ENCODE measurements at regions not wholly inside any gene's neighbourhood (a gene's known extent, or its start where the extent isn't known, plus 50 kb on each side); places are given as distances from the start of the nearest gene placed in this dataset.

DNA sequence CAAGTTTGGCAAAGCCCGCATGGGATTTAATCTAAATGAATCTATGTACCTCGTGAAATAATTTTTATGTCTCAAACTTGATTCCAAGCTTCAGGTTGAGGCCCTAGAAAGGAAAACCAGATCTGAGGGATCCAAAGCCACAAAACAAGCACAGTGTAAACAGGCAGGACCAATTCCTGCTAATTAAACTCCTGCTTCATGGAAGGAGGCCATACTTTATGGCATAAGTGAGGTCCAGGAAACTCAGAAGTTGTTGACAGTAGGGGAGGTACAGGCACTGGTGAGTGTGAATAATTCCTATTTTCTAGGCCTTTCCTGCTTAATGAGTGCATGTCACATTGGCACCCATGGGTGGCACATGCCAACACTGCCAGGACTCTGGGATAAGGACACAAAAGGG, 648.6 kb upstream of the SGCD start:
- FAIRE-seq (no peak), DNase-seq (ENCODE audit: low read depth in 1 of 2, low spot score in 2 of 2) (no peak)
- H2BK5ac ChIP-seq (ENCODE audit: low read depth, low read length): no peak overlapping the region
- no peaks in the 10 kb centered on the region for H3K79me2 ChIP-seq (ENCODE audit: control insufficient read depth in 1 of 2, insufficient read depth in 2 of 2, low read length in 2 of 2)
- H3K23me2 ChIP-seq (ENCODE audit: low read depth, low read length): no peaks in the 10 kb centered on the region
- H4K91ac ChIP-seq (replicated peaks; ENCODE audit: insufficient read length, low read length): no peak overlapping the region
- H3K14ac ChIP-seq (ENCODE audit: insufficient read length): no peak overlapping the region
- H3K4ac ChIP-seq (replicated peaks; ENCODE audit: insufficient read length, low read depth, low read length): no peak overlapping the region
- no peak overlapping the region for H3K18ac ChIP-seq (ENCODE audit: extremely low read depth, low read length)
- no peak overlapping the region for H2AK5ac ChIP-seq (ENCODE audit: low read depth, low read length)
- no peak overlapping the region for H2BK120ac ChIP-seq (replicated peaks; ENCODE audit: low read depth, low read length)
- ChIA-PET POLR2A (ENCODE audit: partially characterized antibody) (no interaction called here), CTCF (ENCODE audit: partially characterized antibody) (interaction anchor here (1.0 kb wide), 1 partner anchor 17 kb away, joined by 10 read pairs; no protein-coding TSS in a partner anchor)
- no peaks in the 10 kb centered on the region for H3K79me1 ChIP-seq (ENCODE audit: low read depth, low read length)
- no peaks in the 10 kb centered on the region for H4K20me1 ChIP-seq (replicated peaks in 1 of 2; ENCODE audit: control insufficient read depth in 1 of 2, insufficient read depth in 2 of 2, low read length in 2 of 2)
- no peak overlapping the region for H2BK12ac ChIP-seq (ENCODE audit: low read depth, low read length)
- H3K27me3 ChIP-seq (replicated peaks in 1 of 4; ENCODE audit: control insufficient read depth in 3 of 4, extremely low read depth in 1 of 4, insufficient read depth in 3 of 4, low read length in 3 of 4): no peaks in the 10 kb centered on the region
- no peak overlapping the region for H3K4me3 ChIP-seq (ENCODE audit: extremely low read depth in 1 of 4, insufficient read depth in 2 of 4, low read depth in 3 of 4, low read length in 4 of 4)
- 85% methylated on average over 2 of the region's 2 CpGs; no CpG with 5 or more reads in 1 of the 2 experiments for WGBS, 2 experiments (ENCODE audit: extremely low coverage in 1 of 2, insufficient coverage in 1 of 2, insufficient read length in 1 of 2, insufficient replicate concordance in 2 of 2, low coverage in 1 of 2, low lambda C conversion rate in 2 of 2, missing lambda C conversion rate in 1 of 2)
- H3K9me3 ChIP-seq (ENCODE audit: insufficient read depth in 2 of 2, low read depth in 1 of 2, low read length in 1 of 2): no peaks in the 10 kb centered on the region
- H2AFZ ChIP-seq (ENCODE audit: low read length): no peak overlapping the region
- no peak overlapping the region for H4K8ac ChIP-seq (ENCODE audit: extremely low read depth, insufficient read depth, low read length)
- H3K36me3 ChIP-seq (ENCODE audit: control insufficient read depth in 2 of 4, insufficient read depth in 4 of 4, low read length in 3 of 4): no peaks in the 10 kb centered on the region
- no peak overlapping the region for H4K5ac ChIP-seq (ENCODE audit: insufficient read length, low read depth, low read length)
- H3K23ac ChIP-seq (ENCODE audit: insufficient read length): no peak overlapping the region
- H3K27ac ChIP-seq (ENCODE audit: low read depth, low read length): no peak overlapping the region
- no peak overlapping the region for H3K9ac ChIP-seq (replicated peaks in 1 of 4; ENCODE audit: extremely low read depth in 1 of 4, low read depth in 3 of 4, low read length in 3 of 4)
- TF ChIP-seq SP1 (IDR thresholded peaks at IDR 0.05; ENCODE audit: low read depth, low read length) (no peak), BRCA1 (IDR thresholded peaks at IDR 0.05; ENCODE audit: low read depth, low read length) (no peak), EP300 (IDR thresholded peaks at IDR 0.05; ENCODE audit: borderline replicate concordance in 1 of 2, low read depth in 2 of 2, low read length in 2 of 2) (no peak), TCF12 (IDR thresholded peaks at IDR 0.05; ENCODE audit: low read depth, low read length) (no peak), POU5F1 (IDR thresholded peaks at IDR 0.05; ENCODE audit: low read depth, low read length) (no peak), MAFK (IDR thresholded peaks at IDR 0.05; ENCODE audit: low read depth, low read length) (no peak), TEAD4 (IDR thresholded peaks at IDR 0.05; ENCODE audit: low read depth, low read length) (no peak), JUND (IDR thresholded peaks at IDR 0.05; ENCODE audit: low read length) (no peak), YY1 (IDR thresholded peaks at IDR 0.05; ENCODE audit: low read depth, low read length) (no peak), RBBP5 (IDR thresholded peaks at IDR 0.05; ENCODE audit: borderline replicate concordance, low read depth, low read length) (no peak), NRF1 (IDR thresholded peaks at IDR 0.05; ENCODE audit: low read depth, low read length) (no peak), CBX8 (IDR thresholded peaks at IDR 0.05; ENCODE audit: borderline replicate concordance, low read depth, low read length) (no peak), CHD2 (IDR thresholded peaks at IDR 0.05; ENCODE audit: low read length) (no peak), SIN3A (conservative IDR thresholded peaks at IDR 0.05 in 1 of 2, IDR thresholded peaks at IDR 0.05 in 1 of 2; ENCODE audit: low read depth in 1 of 2, low read length in 2 of 2) (no peak), JUN (IDR thresholded peaks at IDR 0.05; ENCODE audit: low read depth, low read length) (no peak)
- TF ChIP-seq, protein P1, sequence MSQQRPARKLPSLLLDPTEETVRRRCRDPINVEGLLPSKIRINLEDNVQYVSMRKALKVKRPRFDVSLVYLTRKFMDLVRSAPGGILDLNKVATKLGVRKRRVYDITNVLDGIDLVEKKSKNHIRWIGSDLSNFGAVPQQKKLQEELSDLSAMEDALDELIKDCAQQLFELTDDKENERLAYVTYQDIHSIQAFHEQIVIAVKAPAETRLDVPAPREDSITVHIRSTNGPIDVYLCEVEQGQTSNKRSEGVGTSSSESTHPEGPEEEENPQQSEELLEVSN (IDR thresholded peaks at IDR 0.05): no peak
- H2BK15ac ChIP-seq (ENCODE audit: low read length): no peak overlapping the region
- no peaks in the 10 kb centered on the region for H3K4me1 ChIP-seq (replicated peaks in 1 of 4; ENCODE audit: control insufficient read depth in 3 of 4, insufficient read depth in 4 of 4, low read length in 3 of 4)
- H3K56ac ChIP-seq (replicated peaks; ENCODE audit: insufficient read length, low read depth, low read length): no peak overlapping the region
- no peak overlapping the region for H3K4me2 ChIP-seq (ENCODE audit: insufficient read depth in 1 of 2, low read depth in 2 of 2, low read length in 2 of 2)
- H2BK20ac ChIP-seq (ENCODE audit: low read length): no peak overlapping the region

Data from H1 (cell line).